Upper lobe of left lung (tissue), 4 donors: ENCODE measurements at regions not wholly inside any gene's neighbourhood (a gene's known extent, or its start where the extent isn't known, plus 50 kb on each side); places are given as distances from the start of the nearest gene placed in this dataset.

Source experiments
- EP300 ChIP-seq, 4 donors: sonication (generic); formaldehyde crosslinking; IDR thresholded peaks; one replicate each; pipeline ENCODE4 v1.5.1; 2017; ENCODE audit warnings: antibody characterized with exemption in 4 of 4, control low read depth in 2 of 4
- POLR2A ChIP-seq, 4 donors: fragments of 450-650 bp; IDR thresholded peaks; one replicate each; pipeline ENCODE4 v1.5.1; 2016 to 2017; ENCODE audit warnings: antibody characterized with exemption in 4 of 4, mild to moderate bottlenecking in 2 of 4
- TF ChIP-seq, protein P1 (sequence below), 6 experiments: fragments of 450-650 bp in 4 of 6; fragments of 200-600 bp in 2 of 6; sonication (generic) in 2 of 6; IDR thresholded peaks; one replicate each; pipeline ENCODE4 v1.5.1; 2016 to 2019; ENCODE audit warnings: antibody characterized with exemption in 6 of 6

DNA sequence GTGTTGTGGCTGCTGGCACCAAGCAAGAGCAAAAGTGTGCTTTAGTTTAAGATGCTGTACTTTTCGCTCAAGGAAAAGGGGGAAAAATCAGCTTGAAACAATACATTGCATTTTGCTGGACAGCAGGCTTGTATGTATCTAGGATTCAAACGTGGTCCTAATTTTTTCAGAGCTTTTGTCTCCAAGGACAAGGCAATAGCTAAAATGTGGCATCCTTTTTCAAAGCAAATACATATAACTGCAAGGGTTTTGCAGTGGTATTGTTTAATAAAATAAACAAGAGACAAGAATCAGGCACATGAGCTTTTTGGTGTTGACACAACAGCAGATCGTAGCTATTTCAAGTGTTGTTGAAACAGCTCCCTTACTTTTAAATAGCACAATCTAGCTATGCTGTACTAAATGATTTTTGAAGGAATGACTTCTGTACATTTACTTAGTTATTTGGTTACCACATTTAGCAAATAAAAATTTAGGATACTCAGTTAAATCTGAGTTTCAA, 137.0 kb upstream of the HEY2 start:
- TF ChIP-seq, protein P1, sequence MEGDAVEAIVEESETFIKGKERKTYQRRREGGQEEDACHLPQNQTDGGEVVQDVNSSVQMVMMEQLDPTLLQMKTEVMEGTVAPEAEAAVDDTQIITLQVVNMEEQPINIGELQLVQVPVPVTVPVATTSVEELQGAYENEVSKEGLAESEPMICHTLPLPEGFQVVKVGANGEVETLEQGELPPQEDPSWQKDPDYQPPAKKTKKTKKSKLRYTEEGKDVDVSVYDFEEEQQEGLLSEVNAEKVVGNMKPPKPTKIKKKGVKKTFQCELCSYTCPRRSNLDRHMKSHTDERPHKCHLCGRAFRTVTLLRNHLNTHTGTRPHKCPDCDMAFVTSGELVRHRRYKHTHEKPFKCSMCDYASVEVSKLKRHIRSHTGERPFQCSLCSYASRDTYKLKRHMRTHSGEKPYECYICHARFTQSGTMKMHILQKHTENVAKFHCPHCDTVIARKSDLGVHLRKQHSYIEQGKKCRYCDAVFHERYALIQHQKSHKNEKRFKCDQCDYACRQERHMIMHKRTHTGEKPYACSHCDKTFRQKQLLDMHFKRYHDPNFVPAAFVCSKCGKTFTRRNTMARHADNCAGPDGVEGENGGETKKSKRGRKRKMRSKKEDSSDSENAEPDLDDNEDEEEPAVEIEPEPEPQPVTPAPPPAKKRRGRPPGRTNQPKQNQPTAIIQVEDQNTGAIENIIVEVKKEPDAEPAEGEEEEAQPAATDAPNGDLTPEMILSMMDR (IDR thresholded peaks at IDR 0.05): no peak
- TF ChIP-seq POLR2A (IDR thresholded peaks at IDR 0.05) (no peak), EP300 (IDR thresholded peaks at IDR 0.05) (no peak)
